GM04503 (cell line): ENCODE measurements at regions not wholly inside any gene's neighbourhood (a gene's known extent, or its start where the extent isn't known, plus 50 kb on each side); places are given as distances from the start of the nearest gene placed in this dataset.
"Not testable (repeated sequence)": the region's sequence is repeated elsewhere in the genome, so short reads cannot be mapped to it uniquely, and the experiment has no call there.

Experiments used
- DNase-seq: peaks from one replicate; pipeline ENCODE4 v3.0.0-alpha.2; 2012; ENCODE audit warnings: low read depth

GRCh38 chr3:88677298-88677697 lies 430.1 kb upstream of the EPHA3 start:
- DNase-seq, result no peak

- DNase-seq, result no peak
These were observed 428.7 kb upstream of the EPHA3 start for GRCh38 chr3:88678747-88679146.

- no peak for DNase-seq
These were observed 417.1 kb upstream of the EPHA3 start for GRCh38 chr3:88690287-88690686.

- DNase-seq, result no peak
These were observed 416.3 kb upstream of the EPHA3 start for GRCh38 chr3:88691081-88691480.

- DNase-seq, result no peak
These were observed 403.8 kb upstream of the EPHA3 start for GRCh38 chr3:88703501-88704059.

- DNase-seq, result no peak
These were observed 403.1 kb upstream of the EPHA3 start for GRCh38 chr3:88704338-88704737.

GRCh38 chr3:88707837-88708236 lies 399.6 kb upstream of the EPHA3 start:
- DNase-seq, result no peak

- no peak for DNase-seq
These were observed 394.9 kb upstream of the EPHA3 start for GRCh38 chr3:88712552-88712951.

- DNase-seq, result peak; percentile 97
These were observed 394.2 kb upstream of the EPHA3 start for GRCh38 chr3:88713233-88713691.

GRCh38 chr3:88725440-88726165 lies 381.8 kb upstream of the EPHA3 start:
- DNase-seq, result no peak

- DNase-seq, result no peak
These were observed 375.2 kb upstream of the EPHA3 start for GRCh38 chr3:88732186-88732585.

- DNase-seq, result no peak
These were observed 365.3 kb upstream of the EPHA3 start for GRCh38 chr3:88742106-88742505.

- DNase-seq, result no peak
These were observed 364.5 kb upstream of the EPHA3 start for GRCh38 chr3:88742674-88743507.

- DNase-seq, result no peak
These were observed 362.5 kb upstream of the EPHA3 start for GRCh38 chr3:88744896-88745295.

GRCh38 chr3:88747145-88747544 lies 360.3 kb upstream of the EPHA3 start:
- not testable (repeated sequence) for DNase-seq

GRCh38 chr3:88758676-88759075 lies 348.7 kb upstream of the EPHA3 start:
- no peak for DNase-seq

GRCh38 chr3:88767746-88768145 lies 339.7 kb upstream of the EPHA3 start:
- DNase-seq, result no peak

GRCh38 chr3:88773766-88774165 lies 333.7 kb upstream of the EPHA3 start:
- no peak for DNase-seq

- DNase-seq, result no peak
These were observed 332.3 kb upstream of the EPHA3 start for GRCh38 chr3:88775026-88775690.

- DNase-seq, result no peak
These were observed 327.9 kb upstream of the EPHA3 start for GRCh38 chr3:88779482-88779881.

GRCh38 chr3:88784925-88785324 lies 322.5 kb upstream of the EPHA3 start:
- DNase-seq, result no peak

- DNase-seq, result no peak
These were observed 321.6 kb upstream of the EPHA3 start for GRCh38 chr3:88785841-88786240.
